Astrocyte (in vitro differentiated cells and primary cell): ENCODE measurements at regions not wholly inside any gene's neighbourhood (a gene's known extent, or its start where the extent isn't known, plus 50 kb on each side); places are given as distances from the start of the nearest gene placed in this dataset.

ENCODE experiments used
- DNase-seq: peaks from one replicate; pipeline ENCODE4 v3.0.0-alpha.2; 2010; ENCODE audit warnings: low read depth
- FAIRE-seq: peaks from 2 replicates; lab custom pipeline; 2011; peaks lifted over from hg19 to GRCh38; lab: Jason Lieb, UNC
- H2AFZ ChIP-seq: 2 replicates; pipeline ENCODE4 v1.6.0; 2012; ENCODE audit warnings: low read depth, low read length, inconsistent platforms
- H3K27ac ChIP-seq: 2 replicates; pipeline ENCODE4 v1.5.1; 2011; ENCODE audit warnings: low read depth, low read length, inconsistent platforms
- H3K27me3 ChIP-seq: 2 replicates; pipeline ENCODE4 v1.6.0; 2011; ENCODE audit warnings: low read length, inconsistent platforms; ENCODE audit not compliant: insufficient read depth
- H3K36me3 ChIP-seq: 2 replicates; pipeline ENCODE4 v1.5.1; 2011; ENCODE audit warnings: low read length, inconsistent platforms; ENCODE audit not compliant: insufficient read depth
- H3K4me1 ChIP-seq: 2 replicates; pipeline ENCODE4 v1.5.1; 2011; ENCODE audit warnings: low read length, inconsistent platforms; ENCODE audit not compliant: insufficient read depth
- H3K4me2 ChIP-seq: 2 replicates; pipeline ENCODE4 v1.6.0; 2012; ENCODE audit warnings: low read length, inconsistent platforms
- H3K4me3 ChIP-seq: 2 replicates; pipeline ENCODE4 v1.5.1; 2011; ENCODE audit warnings: low read depth, mild to moderate bottlenecking, low read length, inconsistent platforms; ENCODE audit not compliant: insufficient read depth
- H3K79me2 ChIP-seq: 2 replicates; pipeline ENCODE4 v1.6.0; 2012; ENCODE audit warnings: mild to moderate bottlenecking, low read length, inconsistent platforms; ENCODE audit not compliant: insufficient read depth
- H3K9ac ChIP-seq: 2 replicates; pipeline ENCODE4 v1.6.0; 2012; ENCODE audit warnings: mild to moderate bottlenecking, low read length, inconsistent platforms
- H3K9me3 ChIP-seq: 2 replicates; pipeline ENCODE4 v1.5.1; 2012; ENCODE audit warnings: low read depth, mild to moderate bottlenecking, low read length, inconsistent platforms; ENCODE audit not compliant: insufficient read depth
- H4K20me1 ChIP-seq: 2 replicates; pipeline ENCODE4 v1.6.0; 2012; ENCODE audit warnings: low read length, inconsistent platforms; ENCODE audit not compliant: insufficient read depth
- H3K27ac Mint-ChIP-seq: one replicate; pipeline ENCODE4 v1.8.0; 2021; ENCODE audit warnings: mild to moderate bottlenecking, mixed read lengths; ENCODE audit not compliant: unreplicated experiment
- H3K27me3 Mint-ChIP-seq: one replicate; pipeline ENCODE4 v1.8.0; 2021; ENCODE audit warnings: low read depth, mixed read lengths; ENCODE audit not compliant: unreplicated experiment
- H3K36me3 Mint-ChIP-seq: one replicate; pipeline ENCODE4 v1.8.0; 2021; ENCODE audit warnings: low read depth, mixed read lengths; ENCODE audit not compliant: unreplicated experiment
- H3K4me1 Mint-ChIP-seq: one replicate; pipeline ENCODE4 v1.8.0; 2021; ENCODE audit warnings: low read depth, mixed read lengths; ENCODE audit not compliant: unreplicated experiment
- H3K4me3 Mint-ChIP-seq: one replicate; pipeline ENCODE4 v1.8.0; 2021; ENCODE audit warnings: mild to moderate bottlenecking, moderate library complexity, mixed read lengths; ENCODE audit not compliant: unreplicated experiment
- H3K9me3 Mint-ChIP-seq: one replicate; pipeline ENCODE4 v1.8.0; 2021; ENCODE audit warnings: mild to moderate bottlenecking, mixed read lengths; ENCODE audit not compliant: unreplicated experiment
- CTCF ChIP-seq: IDR thresholded peaks from 2 replicates; pipeline ENCODE4 v1.5.1; 2011; ENCODE audit warnings: low read depth, mild to moderate bottlenecking, inconsistent platforms, low read length, moderate library complexity; ENCODE audit not compliant: insufficient read depth
- EZH2 ChIP-seq: IDR thresholded peaks from 2 replicates; pipeline ENCODE4 v1.6.1; 2012; ENCODE audit warnings: mild to moderate bottlenecking, low read length, inconsistent platforms; ENCODE audit not compliant: insufficient read depth

DNA sequence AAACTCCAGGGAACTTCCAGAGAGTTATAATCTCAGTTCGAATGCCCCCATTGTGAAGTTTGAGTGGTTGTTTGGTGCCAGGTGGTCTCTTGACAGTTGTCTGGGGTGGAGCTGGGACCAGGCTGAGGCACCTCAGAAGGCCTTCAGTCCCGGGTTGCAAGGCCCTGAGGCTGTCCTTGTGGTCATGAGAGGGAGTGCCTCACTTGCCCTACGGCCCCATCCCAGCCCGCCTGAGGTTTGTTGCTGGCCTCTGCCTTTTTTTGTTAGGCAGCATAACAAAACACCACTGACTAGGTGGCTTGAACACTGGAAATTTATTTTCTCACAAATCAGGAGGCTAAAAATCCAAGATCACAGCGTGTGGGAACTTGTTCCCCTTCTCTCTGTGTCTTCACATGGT lies 73.0 kb upstream of the PAPPA start:
- DNase-seq (no peak), FAIRE-seq (no peak)
- H3K4me3 ChIP-seq: no peak overlapping the region
- H3K27ac Mint-ChIP-seq: no peak overlapping the region
- peaks cover under 1% of the 10 kb centered on the region for H3K4me1 Mint-ChIP-seq
- H3K9me3 Mint-ChIP-seq: no peaks in the 10 kb centered on the region
- no peak overlapping the region for H2AFZ ChIP-seq
- H3K27me3 Mint-ChIP-seq: no peaks in the 10 kb centered on the region
- no peak overlapping the region for H3K4me3 Mint-ChIP-seq
- H3K36me3 Mint-ChIP-seq: no peaks in the 10 kb centered on the region
- H3K9ac ChIP-seq: no peak overlapping the region
- H3K27me3 ChIP-seq: peaks cover 9% of the 10 kb centered on the region
- no peaks in the 10 kb centered on the region for H3K36me3 ChIP-seq
- H3K27ac ChIP-seq: no peak overlapping the region
- no peaks in the 10 kb centered on the region for H4K20me1 ChIP-seq
- H3K9me3 ChIP-seq: no peaks in the 10 kb centered on the region
- peaks cover 2% of the 10 kb centered on the region for H3K4me1 ChIP-seq
- H3K79me2 ChIP-seq: no peaks in the 10 kb centered on the region
- TF ChIP-seq EZH2 (no peak), CTCF (no peak)
- no peak overlapping the region for H3K4me2 ChIP-seq

DNA sequence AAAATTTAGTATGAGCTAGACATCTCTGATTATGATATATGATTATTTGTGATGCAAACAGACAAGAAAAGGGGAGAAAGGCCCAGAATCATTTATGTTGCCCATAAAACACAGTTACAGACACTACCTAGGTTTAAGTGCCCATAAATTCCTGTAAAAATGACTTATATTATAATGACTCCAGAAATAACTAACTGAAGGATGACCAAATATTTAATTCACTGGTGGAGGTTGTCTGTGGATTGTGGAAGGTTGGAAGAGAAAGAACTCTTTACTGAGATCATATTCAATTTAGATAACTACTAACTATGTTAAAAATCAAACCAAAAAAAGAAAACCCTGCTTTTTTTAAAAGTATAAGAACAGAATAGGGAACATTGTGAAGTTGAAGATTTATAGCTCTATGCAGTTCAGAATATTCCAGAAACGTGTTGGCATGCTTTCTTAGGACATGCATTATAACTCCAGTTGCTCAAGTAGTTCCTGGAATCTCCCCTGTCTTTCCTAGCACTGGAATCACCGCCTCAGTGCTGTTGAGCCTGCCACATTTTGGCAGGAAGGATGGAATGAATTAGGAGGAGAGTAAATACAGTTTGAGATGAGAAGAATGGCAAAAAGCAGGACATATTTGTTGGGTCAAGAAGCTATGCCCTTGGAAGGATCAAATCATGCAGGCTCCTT lies 72.0 kb upstream of the PAPPA start:
- Histone ChIP-seq H2AFZ (no peak overlapping the region), H3K9me3 (no peaks in the 10 kb centered on the region), H3K27ac (no peak overlapping the region), H3K4me2 (no peak overlapping the region), H3K9ac (no peak overlapping the region), H4K20me1 (no peaks in the 10 kb centered on the region), H3K4me1 (no peaks in the 10 kb centered on the region), H3K36me3 (no peaks in the 10 kb centered on the region), H3K27me3 (peaks cover 9% of the 10 kb centered on the region), H3K4me3 (no peak overlapping the region), H3K79me2 (no peaks in the 10 kb centered on the region)
- Mint-ChIP-seq H3K27me3 (no peaks in the 10 kb centered on the region), H3K4me3 (no peak overlapping the region), H3K36me3 (no peaks in the 10 kb centered on the region), H3K9me3 (no peaks in the 10 kb centered on the region), H3K4me1 (no peaks in the 10 kb centered on the region), H3K27ac (no peak overlapping the region)
- FAIRE-seq (peak; percentile 17), DNase-seq (no peak)
- TF ChIP-seq EZH2 (no peak), CTCF (no peak)

DNA sequence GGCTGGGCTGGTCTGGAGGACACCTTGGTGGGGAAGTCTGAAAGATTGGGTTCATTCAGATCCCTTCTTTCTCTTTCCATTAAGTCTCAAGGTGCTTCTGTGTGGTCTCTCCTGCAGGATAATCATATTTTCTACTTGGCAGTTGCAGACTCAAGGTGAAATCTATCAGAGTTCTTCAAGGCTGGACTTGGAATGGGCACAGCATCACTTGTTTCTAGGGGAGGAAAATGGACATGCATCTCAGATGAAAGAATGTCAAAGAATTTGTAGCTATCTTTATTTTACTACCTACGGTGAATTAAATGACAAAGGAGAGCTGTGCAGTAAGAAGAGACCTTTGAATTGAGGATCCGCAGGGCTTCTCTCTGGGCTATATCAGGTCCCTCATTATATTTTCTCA lies 69.8 kb upstream of the PAPPA start:
- Mint-ChIP-seq H3K27ac (no peak overlapping the region), H3K9me3 (peaks cover 1% of the 10 kb centered on the region), H3K4me1 (peaks cover 8% of the 10 kb centered on the region), H3K27me3 (no peaks in the 10 kb centered on the region), H3K4me3 (no peak overlapping the region), H3K36me3 (no peaks in the 10 kb centered on the region)
- no peak overlapping the region for H3K4me3 ChIP-seq
- H3K27me3 ChIP-seq: peaks cover 4% of the 10 kb centered on the region
- no peaks in the 10 kb centered on the region for H4K20me1 ChIP-seq
- H2AFZ ChIP-seq: no peak overlapping the region
- no peak overlapping the region for H3K27ac ChIP-seq
- no peaks in the 10 kb centered on the region for H3K79me2 ChIP-seq
- H3K9me3 ChIP-seq: no peaks in the 10 kb centered on the region
- no peaks in the 10 kb centered on the region for H3K36me3 ChIP-seq
- H3K4me1 ChIP-seq: peaks cover 5% of the 10 kb centered on the region
- no peak overlapping the region for H3K9ac ChIP-seq
- H3K4me2 ChIP-seq: no peak overlapping the region
- no peak for DNase-seq
- no peak for FAIRE-seq
- TF ChIP-seq CTCF (no peak), EZH2 (no peak)
